A549 (cell line): ENCODE measurements at regions not wholly inside any gene's neighbourhood (a gene's known extent, or its start where the extent isn't known, plus 50 kb on each side); places are given as distances from the start of the nearest gene placed in this dataset.

ENCODE experiments used
- ATAC-seq, 2 experiments: fragments of 200-7000 bp in 1 of 2; fragments of >200 bp in 1 of 2; cut with Nextera tagmentation in 1 of 2; cut with Tn5 transposase in 1 of 2; 3 replicates each; pipeline versions ENCODE4 v1.8.0 to v1.9.1; 2018 to 2020; ENCODE audit warnings: mild to moderate bottlenecking in 1 of 2, moderate library complexity in 1 of 2
- CTCF ChIA-PET: fragments of 300-600 bp; sonication (Branson Sonifier 250); formaldehyde crosslinking; extraction: SDS; loops from one replicate; lab custom pipeline; 2021; ENCODE audit warnings: antibody characterized with exemption, inconsistent platforms; lab: Yijun Ruan, JAX
- POLR2A ChIA-PET: fragments of 350-600 bp; formaldehyde crosslinking; extraction: SDS; loops from one replicate; lab custom pipeline; 2021; ENCODE audit warnings: antibody characterized with exemption, inconsistent platforms; lab: Yijun Ruan, JAX
- DNase-seq, 2 experiments: peaks; one replicate each; pipeline versions ENCODE4 v3.0.0 to v3.0.0-alpha.2; 2011 to 2016; ENCODE audit warnings: low read depth in 1 of 2, low spot score in 1 of 2
- FAIRE-seq: peaks from 2 replicates; lab custom pipeline; 2011; peaks lifted over from hg19 to GRCh38; lab: Jason Lieb, UNC
- H3K27ac ChIP-seq, 2 experiments: fragments of >200 bp; sonication (Bioruptor Twin); formaldehyde crosslinking; 3 replicates each; pipeline ENCODE4 v1.5.1; 2016 to 2017
- H3K4me1 ChIP-seq: fragments of >200 bp; sonication (Bioruptor Twin); formaldehyde crosslinking; 3 replicates; pipeline ENCODE4 v1.6.1; 2016
- H3K4me2 ChIP-seq: fragments of >200 bp; sonication (Bioruptor Twin); formaldehyde crosslinking; 3 replicates; pipeline ENCODE4 v1.6.1; 2016
- H3K4me3 ChIP-seq: fragments of >200 bp; sonication (Bioruptor Twin); formaldehyde crosslinking; 3 replicates; pipeline ENCODE4 v1.5.1; 2016
- H3K9me3 ChIP-seq: fragments of >200 bp; sonication (Bioruptor Twin); formaldehyde crosslinking; 3 replicates; pipeline ENCODE4 v1.6.1; 2016
- BCL3 ChIP-seq: fragments of >200 bp; sonication (Bioruptor Twin); formaldehyde crosslinking; IDR thresholded peaks from 3 replicates; pipeline ENCODE4 v1.6.1; 2016
- CBX8 ChIP-seq: fragments of 200-600 bp; sonication (generic); IDR thresholded peaks from 2 replicates; pipeline ENCODE4 v1.6.1; 2016
- CEBPB ChIP-seq, 2 experiments: fragments of >200 bp in 1 of 2; sonication (Bioruptor Twin) in 1 of 2; formaldehyde crosslinking in 1 of 2; IDR thresholded peaks; 2 replicates each; pipeline ENCODE4 v1.6.1; 2012 to 2016
- CHD4 ChIP-seq: fragments of 200-600 bp; sonication (generic); IDR thresholded peaks from 2 replicates; pipeline ENCODE4 v1.6.1; 2016; ENCODE audit warnings: antibody characterized with exemption, mild to moderate bottlenecking, borderline replicate concordance
- EHMT2 ChIP-seq: fragments of 200-600 bp; sonication (generic); IDR thresholded peaks from 2 replicates; pipeline ENCODE4 v1.6.1; 2016; ENCODE audit warnings: antibody characterized with exemption, low read depth, mild to moderate bottlenecking, moderate library complexity
- ELK1 ChIP-seq: fragments of 150-350 bp; IDR thresholded peaks from 2 replicates; pipeline ENCODE4 v1.6.1; 2014; ENCODE audit warnings: low read depth, mild to moderate bottlenecking, low read length
- EP300 ChIP-seq, 2 experiments: fragments of >200 bp; sonication (Bioruptor Twin); formaldehyde crosslinking; IDR thresholded peaks; 2 replicates in 1 of 2; 3 replicates in 1 of 2; pipeline ENCODE4 v1.6.1; 2016 to 2017
- FOSL2 ChIP-seq, 2 experiments: fragments of 450-650 bp in 1 of 2; fragments of >200 bp in 1 of 2; sonication (Bioruptor Twin) in 1 of 2; formaldehyde crosslinking; IDR thresholded peaks; 2 replicates each; pipeline versions ENCODE4 v1.5.0 to v1.6.1; 2016 to 2020; ENCODE audit warnings: mild to moderate bottlenecking in 1 of 2, moderate library complexity in 1 of 2
- FOXS1 ChIP-seq: fragments of 250-450 bp; sonication (Bioruptor Pico); IDR thresholded peaks from 2 replicates; pipeline ENCODE4 v1.5.0; 2020; ENCODE audit warnings: mild to moderate bottlenecking, moderate library complexity
- HEYL ChIP-seq: fragments of 250-450 bp; sonication (Bioruptor Pico); IDR thresholded peaks from 2 replicates; pipeline ENCODE4 v1.8.0; 2021; ENCODE audit warnings: mild to moderate bottlenecking, moderate library complexity
- HOXB13 ChIP-seq: fragments of 250-450 bp; sonication (Bioruptor Pico); IDR thresholded peaks from 2 replicates; pipeline ENCODE4 v1.5.0; 2020; ENCODE audit warnings: low read depth, mild to moderate bottlenecking, moderate library complexity
- JUN ChIP-seq, 2 experiments: fragments of >200 bp; sonication (Bioruptor Twin); formaldehyde crosslinking; IDR thresholded peaks; 2 replicates in 1 of 2; 3 replicates in 1 of 2; pipeline ENCODE4 v1.6.1; 2016 to 2017
- JUNB ChIP-seq: fragments of >200 bp; sonication (Bioruptor Twin); formaldehyde crosslinking; IDR thresholded peaks from 2 replicates; pipeline ENCODE4 v1.6.1; 2016
- KDM1A ChIP-seq: fragments of 200-600 bp; sonication (generic); IDR thresholded peaks from 2 replicates; pipeline ENCODE4 v1.6.1; 2016; ENCODE audit warnings: low read depth, mild to moderate bottlenecking
- NPAS2 ChIP-seq: fragments of 250-450 bp; sonication (Bioruptor Pico); IDR thresholded peaks from 2 replicates; pipeline ENCODE4 v1.8.0; 2022; ENCODE audit warnings: mild to moderate bottlenecking, moderate library complexity, borderline replicate concordance
- NR3C1 ChIP-seq: fragments of >200 bp; sonication (Bioruptor Twin); formaldehyde crosslinking; IDR thresholded peaks from 3 replicates; pipeline ENCODE4 v1.6.1; 2017
- PBX3 ChIP-seq: IDR thresholded peaks from 2 replicates; pipeline ENCODE4 v1.6.1; 2012
- RARB ChIP-seq: fragments of 250-450 bp; sonication (Bioruptor Pico); IDR thresholded peaks from 2 replicates; pipeline ENCODE4 v1.8.0; 2021; ENCODE audit warnings: mild to moderate bottlenecking, moderate library complexity
- RNF2 ChIP-seq: fragments of 200-600 bp; sonication (generic); IDR thresholded peaks from 2 replicates; pipeline ENCODE4 v1.6.1; 2016; ENCODE audit warnings: low read depth, mild to moderate bottlenecking, antibody characterized with exemption, moderate library complexity, borderline replicate concordance
- SREBF2 ChIP-seq: fragments of 450-650 bp; IDR thresholded peaks from 2 replicates; pipeline ENCODE4 v1.6.1; 2014; ENCODE audit warnings: mild to moderate bottlenecking, moderate library complexity
- ZFP36 ChIP-seq: fragments of 450-650 bp; IDR thresholded peaks from 2 replicates; pipeline ENCODE4 v1.6.1; 2014; ENCODE audit warnings: borderline replicate concordance; ENCODE audit not compliant: partially characterized antibody
- WGBS: methylation state at CpG from one replicate; pipeline ENCODE4 v1.1.6; 2017; ENCODE audit errors: missing lambda C conversion rate; 5-methylcytosine and 5-hydroxymethylcytosine counted together
- TF ChIP-seq, protein P1 (sequence below): fragments of >200 bp; sonication (Bioruptor Twin); formaldehyde crosslinking; IDR thresholded peaks from 3 replicates; pipeline ENCODE4 v1.5.1; 2016
- TF ChIP-seq, protein P2 (sequence below): fragments of 200-600 bp; sonication (generic); IDR thresholded peaks from 2 replicates; pipeline ENCODE4 v1.6.1; 2016; ENCODE audit warnings: antibody characterized with exemption, mild to moderate bottlenecking, moderate library complexity

DNA sequence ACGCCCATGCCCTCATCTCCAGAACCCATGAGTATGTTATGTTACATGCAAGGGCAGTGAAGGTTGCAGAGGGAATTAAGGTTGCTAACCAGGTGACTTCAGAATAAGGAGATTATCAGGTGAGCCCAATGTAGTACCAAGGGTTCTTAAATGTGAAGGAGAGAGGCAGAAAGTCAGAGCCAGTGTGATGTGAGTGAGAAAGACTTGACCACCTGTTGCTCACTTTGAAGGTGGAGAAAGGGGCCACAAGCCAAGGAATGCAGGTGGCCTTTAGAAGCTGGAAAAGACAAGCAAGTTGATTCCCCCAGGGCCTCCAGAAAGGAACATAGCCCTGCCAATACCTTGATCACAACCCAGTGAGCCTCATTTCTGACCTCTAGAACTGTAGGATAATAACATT is 84.7 kb upstream of the CLDN14 start:
- no peak for DNase-seq
- no peak for ATAC-seq
- ChIA-PET CTCF (no interaction called here), POLR2A (no interaction called here)
- 0% methylated on average over 1 of the region's 1 CpG for WGBS
- no peak overlapping the region for H3K4me3 ChIP-seq
- no peak overlapping the region for H3K4me2 ChIP-seq
- H3K9me3 ChIP-seq, result peaks cover 5% of the 10 kb centered on the region; the same call in 1 of the 3 replicates
- no peak for FAIRE-seq
- H3K27ac ChIP-seq, result no peak overlapping the region
- no peaks in the 10 kb centered on the region for H3K4me1 ChIP-seq
- TF ChIP-seq ELK1 (no peak), JUNB (no peak), EHMT2 (no peak), KDM1A (no peak), HEYL (no peak), CBX8 (no peak), BCL3 (no peak), JUN (IDR thresholded peaks at IDR 0.05) (no peak), ZFP36 (no peak), PBX3 (no peak), FOXS1 (CRISPR knock-in tag) (no peak), HOXB13 (CRISPR knock-in tag) (no peak), FOSL2 (IDR thresholded peaks at IDR 0.05) (no peak), FOSL2 (CRISPR knock-in tag; IDR thresholded peaks at IDR 0.05) (no peak), EP300 (IDR thresholded peaks at IDR 0.05) (no peak), SREBF2 (no peak)
- TF ChIP-seq, protein P1, sequence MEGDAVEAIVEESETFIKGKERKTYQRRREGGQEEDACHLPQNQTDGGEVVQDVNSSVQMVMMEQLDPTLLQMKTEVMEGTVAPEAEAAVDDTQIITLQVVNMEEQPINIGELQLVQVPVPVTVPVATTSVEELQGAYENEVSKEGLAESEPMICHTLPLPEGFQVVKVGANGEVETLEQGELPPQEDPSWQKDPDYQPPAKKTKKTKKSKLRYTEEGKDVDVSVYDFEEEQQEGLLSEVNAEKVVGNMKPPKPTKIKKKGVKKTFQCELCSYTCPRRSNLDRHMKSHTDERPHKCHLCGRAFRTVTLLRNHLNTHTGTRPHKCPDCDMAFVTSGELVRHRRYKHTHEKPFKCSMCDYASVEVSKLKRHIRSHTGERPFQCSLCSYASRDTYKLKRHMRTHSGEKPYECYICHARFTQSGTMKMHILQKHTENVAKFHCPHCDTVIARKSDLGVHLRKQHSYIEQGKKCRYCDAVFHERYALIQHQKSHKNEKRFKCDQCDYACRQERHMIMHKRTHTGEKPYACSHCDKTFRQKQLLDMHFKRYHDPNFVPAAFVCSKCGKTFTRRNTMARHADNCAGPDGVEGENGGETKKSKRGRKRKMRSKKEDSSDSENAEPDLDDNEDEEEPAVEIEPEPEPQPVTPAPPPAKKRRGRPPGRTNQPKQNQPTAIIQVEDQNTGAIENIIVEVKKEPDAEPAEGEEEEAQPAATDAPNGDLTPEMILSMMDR, result no peak
- TF ChIP-seq, protein P2, sequence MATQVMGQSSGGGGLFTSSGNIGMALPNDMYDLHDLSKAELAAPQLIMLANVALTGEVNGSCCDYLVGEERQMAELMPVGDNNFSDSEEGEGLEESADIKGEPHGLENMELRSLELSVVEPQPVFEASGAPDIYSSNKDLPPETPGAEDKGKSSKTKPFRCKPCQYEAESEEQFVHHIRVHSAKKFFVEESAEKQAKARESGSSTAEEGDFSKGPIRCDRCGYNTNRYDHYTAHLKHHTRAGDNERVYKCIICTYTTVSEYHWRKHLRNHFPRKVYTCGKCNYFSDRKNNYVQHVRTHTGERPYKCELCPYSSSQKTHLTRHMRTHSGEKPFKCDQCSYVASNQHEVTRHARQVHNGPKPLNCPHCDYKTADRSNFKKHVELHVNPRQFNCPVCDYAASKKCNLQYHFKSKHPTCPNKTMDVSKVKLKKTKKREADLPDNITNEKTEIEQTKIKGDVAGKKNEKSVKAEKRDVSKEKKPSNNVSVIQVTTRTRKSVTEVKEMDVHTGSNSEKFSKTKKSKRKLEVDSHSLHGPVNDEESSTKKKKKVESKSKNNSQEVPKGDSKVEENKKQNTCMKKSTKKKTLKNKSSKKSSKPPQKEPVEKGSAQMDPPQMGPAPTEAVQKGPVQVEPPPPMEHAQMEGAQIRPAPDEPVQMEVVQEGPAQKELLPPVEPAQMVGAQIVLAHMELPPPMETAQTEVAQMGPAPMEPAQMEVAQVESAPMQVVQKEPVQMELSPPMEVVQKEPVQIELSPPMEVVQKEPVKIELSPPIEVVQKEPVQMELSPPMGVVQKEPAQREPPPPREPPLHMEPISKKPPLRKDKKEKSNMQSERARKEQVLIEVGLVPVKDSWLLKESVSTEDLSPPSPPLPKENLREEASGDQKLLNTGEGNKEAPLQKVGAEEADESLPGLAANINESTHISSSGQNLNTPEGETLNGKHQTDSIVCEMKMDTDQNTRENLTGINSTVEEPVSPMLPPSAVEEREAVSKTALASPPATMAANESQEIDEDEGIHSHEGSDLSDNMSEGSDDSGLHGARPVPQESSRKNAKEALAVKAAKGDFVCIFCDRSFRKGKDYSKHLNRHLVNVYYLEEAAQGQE, result no peak

GRCh38 chr21:36565540-36565939 is 85.6 kb upstream of the CLDN14 start:
- ChIA-PET CTCF (interaction anchor here (0.5 to 1.2 kb wide), 2 partner anchors 65 to 220 kb away, joined by 3 read pairs; no protein-coding TSS in a partner anchor), POLR2A (no interaction called here)
- peaks cover 5% of the 10 kb centered on the region; the same call in 1 of the 3 replicates for H3K9me3 ChIP-seq
- 50% methylated on average over 2 of the region's 2 CpGs for WGBS
- FAIRE-seq, result no peak
- H3K4me2 ChIP-seq, result no peak overlapping the region
- H3K4me1 ChIP-seq, result no peaks in the 10 kb centered on the region
- DNase-seq, result no peak
- no peak overlapping the region for H3K27ac ChIP-seq
- ATAC-seq, result no peak
- H3K4me3 ChIP-seq, result no peak overlapping the region
- TF ChIP-seq CHD4, result no peak
- no peak for TF ChIP-seq ELK1
- no peak for TF ChIP-seq RNF2
- TF ChIP-seq CEBPB (IDR thresholded peaks at IDR 0.05), result no peak
- TF ChIP-seq, protein P2, result no peak
- no peak for TF ChIP-seq NR3C1
- no peak for TF ChIP-seq RARB (CRISPR knock-in tag)
- TF ChIP-seq NPAS2 (CRISPR knock-in tag), result no peak
